GM19240 (cell line): ENCODE measurements at regions not wholly inside any gene's neighbourhood (a gene's known extent, or its start where the extent isn't known, plus 50 kb on each side); places are given as distances from the start of the nearest gene placed in this dataset.
"Not testable (repeated sequence)": the region's sequence is repeated elsewhere in the genome, so short reads cannot be mapped to it uniquely, and the experiment has no call there.

Experiments used
- DNase-seq: peaks from one replicate; pipeline ENCODE4 v3.0.0; 2011; ENCODE audit warnings: low spot score; ENCODE audit not compliant: insufficient read length

- DNase-seq, result no peak
Observed at GRCh38 chr4:75422998-75423397, 91.2 kb downstream of the RCHY1 start.

DNA sequence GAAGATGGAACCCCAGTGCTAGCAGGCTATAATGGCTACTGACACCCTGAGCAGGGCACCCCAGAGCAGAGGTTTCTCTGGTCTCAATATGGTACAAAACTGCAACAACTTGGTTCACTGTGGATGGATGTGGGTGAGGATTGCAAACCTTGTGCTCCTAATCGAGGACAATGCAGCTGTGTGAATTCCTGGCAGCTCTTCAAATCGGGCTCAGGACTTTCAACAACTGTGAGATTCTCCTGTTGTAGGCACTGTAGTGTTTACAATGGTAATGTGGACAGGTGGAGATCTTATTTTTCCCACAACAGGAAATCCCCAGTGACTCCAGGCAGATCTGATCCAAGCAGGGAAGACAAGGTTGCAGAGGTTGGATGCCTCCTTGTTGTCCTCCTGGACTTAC lies 101.5 kb downstream of the RCHY1 start:
- DNase-seq, result no peak

GRCh38 chr4:75398501-75398900 lies 115.7 kb downstream of the RCHY1 start:
- DNase-seq, result no peak

DNA sequence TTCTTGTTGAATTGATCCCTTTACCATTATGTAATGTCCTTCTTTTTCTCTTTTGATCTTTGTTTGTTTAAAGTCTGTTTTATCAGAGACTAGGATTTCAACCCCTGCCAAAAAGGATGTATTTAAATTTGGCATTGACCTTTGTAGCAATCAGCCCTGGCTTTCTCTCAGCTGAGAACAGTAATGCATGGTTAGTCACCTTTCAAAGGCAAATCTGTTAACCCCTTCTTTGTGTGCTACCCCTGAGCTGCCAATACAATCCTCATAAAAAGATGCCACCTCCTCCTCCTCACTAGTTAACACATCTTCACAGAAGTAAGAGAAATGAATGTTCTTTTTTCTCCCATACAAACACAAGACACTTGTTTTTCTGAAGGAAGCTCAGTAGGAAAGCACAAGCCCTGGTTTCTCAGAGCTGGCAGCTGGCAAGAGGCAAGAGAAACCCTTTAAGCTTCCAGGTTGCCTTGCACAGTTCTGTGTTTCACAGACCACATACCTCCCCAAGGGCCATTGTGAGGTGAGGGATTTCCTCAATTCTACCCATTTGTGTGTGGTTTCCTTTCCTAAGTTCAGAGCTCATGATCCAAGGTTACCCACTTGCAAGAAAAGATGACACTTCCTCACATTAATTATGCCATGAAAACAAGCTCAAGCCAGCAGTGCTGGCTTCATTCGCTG lies 122.6 kb downstream of the RCHY1 start:
- no peak for DNase-seq

DNA sequence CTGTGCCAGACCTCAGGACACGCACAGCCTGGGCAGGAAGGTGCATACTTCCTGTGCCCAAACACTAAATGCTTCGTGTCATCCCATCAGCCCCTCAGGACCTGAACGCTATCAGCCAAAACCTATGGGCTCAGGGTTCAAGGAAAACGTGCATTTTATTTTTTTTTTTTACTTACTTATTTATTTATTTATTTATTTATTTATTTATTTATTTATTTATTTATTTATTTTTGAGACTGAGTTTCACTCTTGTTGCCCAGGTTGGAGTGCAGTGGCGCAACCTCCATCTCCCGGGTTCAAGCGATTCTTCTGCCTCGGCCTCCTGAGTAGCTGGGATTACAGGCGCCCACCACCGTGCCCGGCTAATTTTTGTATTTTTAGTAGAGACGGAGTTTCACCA lies 127.8 kb downstream of the RCHY1 start:
- DNase-seq, result not testable (repeated sequence)

GRCh38 chr4:75385106-75385505 lies 129.1 kb downstream of the RCHY1 start:
- no peak for DNase-seq

- no peak for DNase-seq
Observed at GRCh38 chr4:75376543-75376942, 137.7 kb downstream of the RCHY1 start.

- no peak for DNase-seq
Observed at GRCh38 chr4:75371915-75372314, 142.3 kb downstream of the RCHY1 start.

DNA sequence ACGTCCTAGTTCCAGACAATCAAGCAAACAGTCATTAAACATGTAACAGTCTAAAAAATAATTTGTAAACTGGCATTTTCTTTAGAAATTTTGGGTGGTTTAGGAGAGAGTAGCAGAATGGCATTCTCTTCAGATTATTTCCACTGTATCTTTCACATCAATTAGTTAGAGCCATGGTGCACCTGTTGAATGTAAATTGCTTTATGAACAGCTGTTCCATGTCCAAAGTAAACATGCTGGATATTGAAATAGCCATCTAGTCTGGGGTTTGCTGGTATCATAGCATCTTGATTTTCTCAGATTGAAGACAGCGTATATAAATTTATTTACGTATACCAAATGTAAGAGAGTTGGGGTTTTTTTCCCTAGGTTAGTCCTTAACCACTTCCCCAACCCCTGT lies 143.6 kb downstream of the RCHY1 start:
- no peak for DNase-seq

GRCh38 chr4:75345423-75345822 lies 168.8 kb downstream of the RCHY1 start:
- DNase-seq, result no peak

DNA sequence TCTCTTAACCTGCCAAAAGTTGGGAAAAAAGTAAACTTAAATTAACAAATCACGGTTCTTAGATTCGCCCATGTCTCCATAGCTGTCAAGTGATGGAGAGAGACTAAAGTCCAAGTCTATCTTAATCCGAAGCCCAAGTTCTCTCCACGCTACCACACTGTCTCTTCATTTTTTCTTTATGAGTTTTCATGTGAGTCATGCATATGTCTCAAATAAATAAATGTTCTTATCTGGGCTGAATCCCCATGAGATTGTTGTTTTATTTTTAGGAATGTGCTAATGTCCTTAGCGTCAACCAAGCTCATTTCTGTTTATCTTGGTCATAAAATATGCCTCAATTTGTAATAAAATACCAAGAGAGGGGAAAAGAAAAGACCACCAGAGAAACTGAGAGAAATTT lies 169.3 kb downstream of the RCHY1 start:
- no peak for DNase-seq

- no peak for DNase-seq
Observed at GRCh38 chr4:75343333-75343732, 170.9 kb downstream of the RCHY1 start.

GRCh38 chr4:75340561-75340960 lies 173.6 kb downstream of the RCHY1 start:
- DNase-seq, result no peak

DNA sequence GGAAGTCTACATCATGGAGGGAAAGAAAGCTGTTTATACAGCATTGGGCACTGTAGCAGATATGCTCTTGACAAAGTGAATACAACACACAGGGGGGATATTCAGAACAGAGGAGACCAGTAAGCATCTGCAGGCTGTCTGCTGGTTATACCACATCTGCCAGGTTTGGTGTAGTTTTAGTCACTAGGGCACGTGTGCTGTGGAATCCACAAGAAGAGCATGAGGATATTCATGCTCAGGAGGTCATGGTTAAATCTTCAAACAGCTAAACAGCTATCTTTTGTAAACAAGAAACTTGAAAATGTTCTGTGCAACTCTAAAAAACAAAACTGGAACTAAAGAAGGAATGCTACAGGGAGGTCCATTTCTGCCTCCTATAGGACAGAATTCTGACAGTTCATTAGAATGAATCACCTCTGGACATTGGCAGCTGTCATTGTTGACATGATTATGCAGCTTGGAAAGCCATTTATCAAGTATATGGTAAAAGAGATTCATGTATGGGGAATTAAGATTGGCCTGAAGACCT lies 175.8 kb downstream of the RCHY1 start:
- DNase-seq, result no peak

DNA sequence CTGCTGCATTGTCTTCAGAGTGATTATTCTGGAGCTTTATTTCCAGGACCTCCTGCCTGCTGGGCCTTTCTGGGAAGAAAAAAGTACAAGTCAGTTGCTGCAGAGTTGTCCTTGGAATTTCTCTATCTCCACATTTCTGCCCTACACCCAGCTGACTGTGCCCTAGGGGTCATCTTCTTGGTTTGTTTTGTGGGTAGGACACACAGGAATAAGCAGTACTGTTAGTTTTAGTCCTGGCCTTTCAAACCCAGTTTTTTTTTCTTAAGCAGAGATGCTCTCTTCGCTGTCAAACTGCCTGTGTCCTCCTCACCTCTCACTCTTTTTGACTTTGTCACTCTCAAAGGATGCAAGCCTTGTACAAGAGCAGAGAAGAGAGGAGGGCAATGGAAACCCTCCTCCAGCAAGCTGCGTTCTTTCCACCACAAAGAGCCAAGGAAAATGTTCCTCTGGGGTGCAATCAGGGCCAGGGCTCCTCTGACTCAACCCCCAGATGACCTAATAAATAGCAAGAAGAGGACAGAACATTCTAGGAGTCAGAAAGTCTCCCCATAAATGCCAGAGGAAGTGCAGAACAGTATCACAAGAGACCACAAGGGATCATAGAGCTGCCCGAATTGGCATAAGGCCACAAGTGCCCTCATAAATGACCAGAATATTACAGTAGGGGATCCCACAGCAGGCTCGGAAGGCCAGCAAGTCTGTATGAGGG lies 186.2 kb downstream of the RCHY1 start:
- no peak for DNase-seq

GRCh38 chr4:75325318-75325979 lies 188.8 kb downstream of the RCHY1 start:
- DNase-seq, result no peak

DNA sequence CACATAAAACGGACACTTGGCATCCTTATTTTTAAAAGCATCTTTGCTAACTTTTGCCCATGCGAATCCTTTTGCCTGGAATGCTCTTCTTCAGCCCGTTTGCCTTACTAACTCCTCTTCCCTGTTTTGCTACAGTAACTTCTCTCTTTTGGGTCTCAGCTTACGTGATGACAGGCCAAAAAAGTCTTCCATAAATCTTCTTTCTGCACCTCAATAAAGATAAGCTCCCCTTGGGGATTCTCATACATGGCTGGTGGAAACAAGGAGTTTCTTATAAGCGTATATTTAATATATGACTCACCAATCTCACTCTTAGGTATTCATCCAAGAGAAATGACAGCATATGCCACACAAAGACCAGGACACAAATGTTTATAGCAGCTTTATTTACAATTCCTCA lies 192.7 kb downstream of the RCHY1 start:
- DNase-seq, result no peak

- not testable (repeated sequence) for DNase-seq
Observed at GRCh38 chr4:75317641-75318040, 196.6 kb downstream of the RCHY1 start.

- DNase-seq, result no peak
Observed at GRCh38 chr4:75308049-75308448, 206.2 kb downstream of the RCHY1 start.

GRCh38 chr4:75306506-75306905 lies 207.7 kb downstream of the RCHY1 start:
- no peak for DNase-seq

GRCh38 chr4:75302648-75303047 lies 211.6 kb downstream of the RCHY1 start:
- no peak for DNase-seq

DNA sequence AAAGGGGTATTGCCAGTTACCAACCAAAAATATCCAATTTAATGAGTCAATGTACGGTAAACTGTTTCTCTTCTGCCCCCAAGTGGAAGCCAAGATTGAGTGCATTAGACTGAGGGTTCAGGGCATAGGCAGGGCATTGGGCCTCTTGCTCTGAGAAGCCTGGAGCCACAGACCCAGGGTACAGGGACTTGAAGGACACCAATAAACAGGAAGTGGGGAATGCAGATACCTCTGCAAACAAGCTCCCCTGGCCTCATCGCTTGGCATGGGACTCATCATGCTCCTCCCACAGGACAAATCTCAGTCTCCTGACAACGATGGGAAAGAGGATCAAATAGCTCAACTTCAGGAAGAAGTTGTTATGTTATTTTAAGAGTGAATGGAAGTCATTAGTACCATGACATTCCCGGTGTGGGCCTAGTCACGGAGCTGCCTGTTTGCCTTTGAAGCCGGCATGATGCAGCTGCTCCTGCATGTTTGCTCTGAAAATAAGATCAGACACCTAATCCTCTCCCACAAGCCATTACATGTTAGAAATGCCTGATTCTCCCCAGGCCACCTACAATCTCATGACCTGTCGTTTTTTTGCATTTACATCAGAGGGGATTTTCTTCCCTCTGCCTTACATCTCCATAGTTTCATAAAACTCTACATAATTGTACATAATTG lies 224.2 kb downstream of the RCHY1 start:
- no peak for DNase-seq
